H9 (cell line): ENCODE measurements at regions not wholly inside any gene's neighbourhood (a gene's known extent, or its start where the extent isn't known, plus 50 kb on each side); places are given as distances from the start of the nearest gene placed in this dataset.
A peak's percentile ranks its signal among the peaks of the same experiment; 100 is the strongest.

Experiments
- DNase-seq: peaks from one replicate; pipeline ENCODE4 v3.0.0-alpha.2; 2017
- H2AFZ ChIP-seq: one replicate; pipeline ENCODE4 v1.6.1; 2013; ENCODE audit warnings: mild to moderate bottlenecking, low read length, control low read depth, moderate library complexity
- H2AK5ac ChIP-seq: 2 replicates; pipeline ENCODE4 v1.6.1; 2013; ENCODE audit warnings: low read length, control low read depth, mixed read lengths; ENCODE audit not compliant: insufficient read length
- H2BK120ac ChIP-seq: one replicate; pipeline ENCODE4 v1.6.1; 2013; ENCODE audit warnings: low read depth, mild to moderate bottlenecking, low read length, control low read depth, inconsistent platforms; ENCODE audit not compliant: poor library complexity, severe bottlenecking
- H2BK12ac ChIP-seq: 2 replicates; pipeline ENCODE4 v1.6.1; 2013; ENCODE audit warnings: low read length, control low read depth, mixed read lengths, low read depth; ENCODE audit not compliant: insufficient read length
- H2BK15ac ChIP-seq: 2 replicates; pipeline ENCODE4 v1.6.1; 2013; ENCODE audit warnings: low read depth, low read length, control low read depth
- H2BK20ac ChIP-seq: one replicate; pipeline ENCODE4 v1.6.1; 2013; ENCODE audit warnings: low read depth, mild to moderate bottlenecking, low read length, control low read depth, inconsistent platforms; ENCODE audit not compliant: poor library complexity, severe bottlenecking
- H2BK5ac ChIP-seq: 2 replicates; pipeline ENCODE4 v1.6.1; 2013; ENCODE audit warnings: low read length, control low read depth, mixed read lengths; ENCODE audit not compliant: insufficient read length
- H3K14ac ChIP-seq: 2 replicates; pipeline ENCODE4 v1.6.1; 2013; ENCODE audit warnings: low read length, control low read depth; ENCODE audit not compliant: insufficient read depth
- H3K18ac ChIP-seq: 2 replicates; pipeline ENCODE4 v1.6.1; 2013; ENCODE audit warnings: low read depth, mild to moderate bottlenecking, mixed read lengths, low read length, control low read depth; ENCODE audit not compliant: insufficient read length
- H3K23ac ChIP-seq: 2 replicates; pipeline ENCODE4 v1.6.1; 2013; ENCODE audit warnings: low read length, control low read depth, mixed read lengths, low read depth; ENCODE audit not compliant: insufficient read length
- H3K23me2 ChIP-seq: 2 replicates; pipeline ENCODE4 v1.6.1; 2013; ENCODE audit warnings: low read depth, mild to moderate bottlenecking, mixed read lengths, low read length, control low read depth; ENCODE audit not compliant: insufficient read length, poor library complexity, severe bottlenecking
- H3K27ac ChIP-seq: 2 replicates; pipeline ENCODE4 v1.5.1; 2013; ENCODE audit warnings: low read length, control low read depth, mixed read lengths, low read depth; ENCODE audit not compliant: insufficient read length
- H3K27me3 ChIP-seq: 2 replicates; pipeline ENCODE4 v1.6.1; 2013; ENCODE audit warnings: low read length, control low read depth, inconsistent platforms; ENCODE audit not compliant: insufficient read depth
- H3K4ac ChIP-seq: 2 replicates; pipeline ENCODE4 v1.6.1; 2013; ENCODE audit warnings: low read depth, mild to moderate bottlenecking, control low read depth, inconsistent platforms, low read length, moderate library complexity
- H3K4me1 ChIP-seq: 2 replicates; pipeline ENCODE4 v1.6.1; 2013; ENCODE audit warnings: low read length, control low read depth, inconsistent platforms; ENCODE audit not compliant: insufficient read depth
- H3K4me2 ChIP-seq: 2 replicates; pipeline ENCODE4 v1.6.1; 2013; ENCODE audit warnings: low read length, control low read depth, mixed read lengths; ENCODE audit not compliant: insufficient read length, insufficient read depth
- H3K56ac ChIP-seq: 2 replicates; pipeline ENCODE4 v1.6.1; 2013; ENCODE audit warnings: low read depth, mild to moderate bottlenecking, mixed read lengths, low read length, control low read depth; ENCODE audit not compliant: insufficient read length
- H3K79me1 ChIP-seq: 2 replicates; pipeline ENCODE4 v1.6.1; 2013; ENCODE audit warnings: low read depth, mild to moderate bottlenecking, moderate library complexity, low read length, control low read depth, inconsistent platforms; ENCODE audit not compliant: insufficient read depth, poor library complexity, severe bottlenecking
- H3K79me2 ChIP-seq: 2 replicates; pipeline ENCODE4 v1.6.1; 2013; ENCODE audit warnings: low read length, control low read depth, inconsistent platforms; ENCODE audit not compliant: insufficient read depth
- H3K9ac ChIP-seq: 2 replicates; pipeline ENCODE4 v1.6.1; 2013; ENCODE audit warnings: low read length, control low read depth, mixed read lengths; ENCODE audit not compliant: insufficient read length; ENCODE audit errors: extremely low read depth
- H3K9me3 ChIP-seq: one replicate; pipeline ENCODE4 v1.6.1; 2013; ENCODE audit warnings: low read depth, low read length, inconsistent platforms; ENCODE audit not compliant: control insufficient read depth
- H3T11ph ChIP-seq: one replicate; pipeline ENCODE4 v1.6.1; 2013; ENCODE audit warnings: mild to moderate bottlenecking, low read length, control low read depth, inconsistent platforms
- H4K20me1 ChIP-seq: one replicate; pipeline ENCODE4 v1.6.1; 2013; ENCODE audit not compliant: control insufficient read depth, insufficient read length, insufficient read depth
- H4K5ac ChIP-seq: 2 replicates; pipeline ENCODE4 v1.6.1; 2013; ENCODE audit warnings: low read depth, mild to moderate bottlenecking, mixed read lengths, low read length, control low read depth; ENCODE audit not compliant: insufficient read length
- H4K8ac ChIP-seq: replicated peaks from 2 replicates; pipeline ENCODE4 v1.6.1; 2013; ENCODE audit warnings: low read length, control low read depth, mixed read lengths, low read depth; ENCODE audit not compliant: insufficient read length
- H4K91ac ChIP-seq: 2 replicates; pipeline ENCODE4 v1.6.1; 2013; ENCODE audit warnings: low read depth, mild to moderate bottlenecking, moderate library complexity, mixed read lengths, low read length, control low read depth; ENCODE audit not compliant: insufficient read length
- H3K27ac Mint-ChIP-seq, 3 experiments: 2 replicates in 2 of 3; 3 replicates in 1 of 3; pipeline ENCODE4 v1.8.0; 2020 to 2021; ENCODE audit warnings: mixed read lengths in 3 of 3, mild to moderate bottlenecking in 1 of 3, moderate library complexity in 1 of 3
- H3K27me3 Mint-ChIP-seq: 2 replicates; pipeline ENCODE4 v1.8.0; 2021; ENCODE audit warnings: low read depth, mild to moderate bottlenecking, moderate library complexity, mixed read lengths
- H3K36me3 Mint-ChIP-seq, 3 experiments: 2 replicates in 2 of 3; 3 replicates in 1 of 3; pipeline ENCODE4 v1.8.0; 2020 to 2021; ENCODE audit warnings: low read depth in 3 of 3, mixed read lengths in 3 of 3; ENCODE audit not compliant: insufficient read depth in 1 of 3
- H3K4me1 Mint-ChIP-seq, 2 experiments: 2 replicates each; pipeline ENCODE4 v1.8.0; 2020; ENCODE audit warnings: mixed read lengths in 2 of 2
- H3K4me3 Mint-ChIP-seq, 2 experiments: 2 replicates in 1 of 2; 3 replicates in 1 of 2; pipeline ENCODE4 v1.8.0; 2020 to 2021; ENCODE audit warnings: mild to moderate bottlenecking in 2 of 2, mixed read lengths in 2 of 2, moderate library complexity in 1 of 2
- H3K9me3 Mint-ChIP-seq, 2 experiments: 2 replicates in 1 of 2; 3 replicates in 1 of 2; pipeline ENCODE4 v1.8.0; 2020; ENCODE audit warnings: mild to moderate bottlenecking in 2 of 2, mixed read lengths in 2 of 2, moderate library complexity in 1 of 2
- CTCF ChIP-seq: fragments of 200-600 bp; sonication (generic); conservative IDR thresholded peaks from 3 replicates; pipeline ENCODE4 v1.8.0; 2021; ENCODE audit warnings: antibody characterized with exemption, mild to moderate bottlenecking
- WGBS: extraction: QIAGEN DNeasy Blood & Tissue Kit; methylation state at CpG from one replicate; pipeline ENCODE4 v1.1.7; 2013; ENCODE audit warnings: missing lambda C conversion rate, low lambda C conversion rate, mixed read lengths; ENCODE audit not compliant: insufficient read length; ENCODE audit errors: extremely low coverage; 5-methylcytosine and 5-hydroxymethylcytosine counted together

DNA sequence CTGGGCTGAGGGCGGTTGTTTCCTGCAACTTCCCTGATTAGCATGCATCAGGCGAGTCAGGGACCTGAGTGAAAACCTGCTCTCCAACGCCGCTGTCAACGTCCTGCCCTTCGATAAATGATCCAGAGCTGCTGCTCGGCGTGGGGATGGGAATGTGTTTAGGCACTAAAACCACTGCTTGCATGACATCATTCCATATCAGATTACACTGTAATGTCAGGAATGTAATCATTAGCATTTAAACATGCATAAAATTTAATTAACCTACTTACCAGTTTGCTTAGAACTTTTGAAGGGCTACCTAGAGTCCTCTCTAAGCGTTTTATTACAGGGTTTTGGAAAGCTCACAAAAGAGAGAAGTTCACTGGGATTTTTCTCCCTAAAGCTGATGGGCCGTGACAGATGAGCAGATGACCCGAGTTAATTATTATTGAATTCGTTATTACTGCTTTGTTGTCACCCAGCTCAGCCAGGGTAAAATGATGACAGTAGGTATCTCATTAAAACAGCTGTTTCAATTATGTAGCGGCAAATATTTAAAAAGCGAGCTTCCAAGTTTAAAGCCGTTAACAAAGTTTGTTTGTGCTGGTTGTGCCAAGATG is 685.6 kb upstream of the SALL3 start:
- H2BK120ac ChIP-seq = no peak overlapping the region
- peaks cover 13% of the 10 kb centered on the region for H3K27me3 Mint-ChIP-seq
- H3K4me1 ChIP-seq = peaks cover 2% of the 10 kb centered on the region
- H3K79me2 ChIP-seq = no peaks in the 10 kb centered on the region
- no peak overlapping the region for H2BK15ac ChIP-seq
- no peaks in the 10 kb centered on the region for H4K20me1 ChIP-seq
- H3K9me3 ChIP-seq = no peaks in the 10 kb centered on the region
- H2AFZ ChIP-seq = no peak overlapping the region
- H3K14ac ChIP-seq = no peak overlapping the region
- no peak overlapping the region for H3K18ac ChIP-seq
- H2AK5ac ChIP-seq = no peak overlapping the region
- no peak for TF ChIP-seq CTCF
- no peaks in the 10 kb centered on the region for H3K36me3 Mint-ChIP-seq
- H3K27ac Mint-ChIP-seq = no peak overlapping the region
- H3T11ph ChIP-seq = no peak overlapping the region
- H4K91ac ChIP-seq = no peak overlapping the region
- no peaks in the 10 kb centered on the region for H3K9me3 Mint-ChIP-seq
- H2BK5ac ChIP-seq = no peak overlapping the region
- no peak overlapping the region for H2BK20ac ChIP-seq
- no peaks in the 10 kb centered on the region for H3K27me3 ChIP-seq
- WGBS = no CpG with 5 or more reads among the region's 15 CpGs
- H3K79me1 ChIP-seq = no peaks in the 10 kb centered on the region
- peak overlapping the region in 1 of 2 experiments; percentile 55; a peak in 2 of 5 replicates for H3K4me3 Mint-ChIP-seq
- peaks cover 23% of the 10 kb centered on the region in 2 experiments for H3K4me1 Mint-ChIP-seq
- H2BK12ac ChIP-seq = no peak overlapping the region
- H3K4ac ChIP-seq = no peak overlapping the region
- H3K23ac ChIP-seq = no peak overlapping the region
- H4K8ac ChIP-seq = no peak overlapping the region
- no peak overlapping the region for H3K56ac ChIP-seq
- H3K27ac ChIP-seq = no peak overlapping the region
- DNase-seq = no peak
- peaks cover 4% of the 10 kb centered on the region for H3K23me2 ChIP-seq
- peak overlapping the region; percentile 60 for H3K4me2 ChIP-seq
- no peak overlapping the region for H3K9ac ChIP-seq
- no peak overlapping the region for H4K5ac ChIP-seq
